ENCODE measurements at regions not wholly inside any gene's neighbourhood (a gene's known extent, or its start where the extent isn't known, plus 50 kb on each side); places are given as distances from the start of the nearest gene placed in this dataset.

GRCh38 chr20:60066438-60066823 is 108.2 kb downstream of the CDH26 start:
- TF ChIP-seq POLR2A (IDR thresholded peaks at IDR 0.05) (no peak), CTCF (IDR thresholded peaks at IDR 0.05) (no peak)

All from uterus (tissue), 2 donors.